ENCODE measurements at regions not wholly inside any gene's neighbourhood (a gene's known extent, or its start where the extent isn't known, plus 50 kb on each side); places are given as distances from the start of the nearest gene placed in this dataset.

DNA sequence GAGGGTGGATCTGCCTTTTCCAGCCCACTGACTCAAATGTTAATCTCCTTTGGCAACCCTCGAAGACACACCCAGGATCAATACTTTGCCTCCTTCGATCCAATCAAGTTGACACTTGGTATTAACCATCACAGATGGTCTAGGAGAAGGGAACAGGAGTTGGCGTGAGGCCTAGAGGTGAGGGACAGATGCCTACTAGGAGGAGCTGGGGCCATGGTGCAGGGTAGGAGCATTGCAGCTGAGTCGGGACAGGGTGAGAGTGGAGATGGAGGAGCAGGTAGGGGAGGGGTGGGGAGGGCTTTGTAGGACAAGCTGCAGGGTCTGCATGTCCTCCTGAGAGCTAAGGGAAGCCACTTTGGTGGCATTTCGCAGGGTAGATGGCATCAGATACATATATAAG is 140.0 kb downstream of the VAPA start:
- no peak for DNase-seq (ENCODE audit: extremely low read depth in 1 of 11, low read depth in 9 of 11, low spot score in 4 of 11)

DNA sequence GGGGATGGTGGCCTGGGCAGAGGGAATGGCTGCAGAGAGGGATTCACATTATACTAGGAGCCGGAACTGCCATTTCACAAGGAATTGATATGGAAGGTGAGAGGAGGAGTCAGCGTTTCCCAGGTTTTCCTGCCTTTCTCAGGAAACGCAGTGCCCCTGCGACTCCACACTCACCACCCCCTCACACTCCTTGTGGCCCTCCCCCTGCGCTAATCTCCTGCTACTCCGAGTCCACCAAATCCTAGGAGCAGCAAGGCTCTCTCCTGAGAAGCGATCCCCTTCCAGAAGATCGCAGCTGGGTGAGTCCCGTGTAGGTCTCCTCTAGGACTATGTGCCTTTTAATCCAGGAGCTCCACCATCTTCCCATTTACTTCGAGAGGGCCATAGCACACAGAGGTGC is 140.6 kb downstream of the VAPA start:
- no peak for DNase-seq (ENCODE audit: extremely low read depth in 1 of 11, low read depth in 9 of 11, low spot score in 4 of 11)

DNA sequence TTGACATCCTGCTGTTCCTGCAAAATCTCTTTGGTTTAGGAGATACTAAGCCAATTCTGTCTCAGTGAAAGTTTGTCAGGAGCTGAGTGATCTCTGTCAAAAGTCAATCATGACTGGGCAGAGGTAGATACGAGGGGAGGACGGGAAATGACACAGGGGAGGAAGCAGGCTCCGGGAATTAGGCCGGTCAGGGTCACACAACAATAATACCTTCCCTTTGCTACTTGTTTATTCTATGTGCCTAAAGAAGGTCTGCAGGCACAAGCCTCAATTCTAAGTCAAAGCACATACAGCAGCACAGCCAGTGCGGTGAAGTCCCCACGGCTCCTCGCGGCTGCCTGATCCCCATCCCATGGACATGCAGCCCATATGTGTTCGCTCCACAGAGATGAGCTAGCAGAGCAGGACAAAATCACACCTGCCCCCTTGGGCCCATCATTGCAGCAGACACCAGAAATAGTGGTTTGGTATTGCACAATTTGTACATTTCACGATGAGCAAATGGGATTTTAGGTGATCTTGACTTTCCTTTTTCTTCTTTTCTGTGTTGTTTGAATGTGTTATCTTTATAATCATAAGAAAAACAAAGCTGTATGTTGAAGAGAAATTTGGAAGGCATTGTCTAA is 141.4 kb downstream of the VAPA start:
- DNase-seq (ENCODE audit: extremely low read depth in 1 of 11, low read depth in 9 of 11, low spot score in 4 of 11): no peak

DNA sequence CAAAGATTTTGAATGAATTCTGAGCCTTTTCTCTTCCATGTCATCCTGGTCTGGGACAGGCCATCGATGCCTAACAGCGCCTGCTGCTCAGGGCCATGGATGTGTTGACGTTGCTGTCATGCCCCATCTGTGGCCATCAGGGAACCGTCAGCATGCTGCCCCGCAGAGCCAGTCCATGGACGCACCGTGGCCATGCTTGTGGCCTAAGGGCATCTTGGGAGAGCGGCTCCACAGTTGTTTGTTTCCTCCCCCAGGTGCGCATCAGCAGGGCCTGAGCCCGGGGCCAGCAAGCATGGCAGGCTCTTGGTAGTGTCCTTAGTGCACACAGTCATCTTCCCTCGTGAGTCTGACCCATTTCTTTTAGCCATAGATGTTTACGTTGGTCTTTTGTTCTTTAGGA is 142.7 kb downstream of the VAPA start:
- no peak for DNase-seq (ENCODE audit: extremely low read depth in 1 of 11, low read depth in 9 of 11, low spot score in 4 of 11)

DNA sequence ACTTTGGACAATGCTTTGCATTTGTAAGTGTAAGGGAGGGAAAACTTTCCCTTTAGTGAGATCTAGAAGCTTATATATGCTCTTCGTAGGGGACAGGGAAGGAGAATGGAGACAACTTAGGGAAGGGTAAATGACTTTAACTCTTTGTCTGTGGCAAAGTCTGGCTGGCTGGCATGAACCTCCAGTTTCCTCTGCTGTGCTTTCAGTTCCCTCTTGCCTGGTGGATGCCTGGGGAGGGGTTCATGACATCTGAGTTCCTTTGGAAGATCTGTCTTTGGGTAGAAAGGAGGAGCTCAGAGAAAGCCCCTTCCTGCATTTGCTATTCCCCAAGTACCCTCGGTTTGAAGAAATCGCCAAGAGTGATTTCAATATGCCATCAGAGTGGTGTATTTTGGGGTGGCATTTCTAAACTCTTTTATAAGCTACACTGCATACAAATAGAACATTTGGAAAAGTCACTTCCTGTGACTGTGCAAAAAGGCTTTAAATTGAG is 143.6 kb downstream of the VAPA start:
- no peak for DNase-seq (ENCODE audit: extremely low read depth in 1 of 11, low read depth in 9 of 11, low spot score in 4 of 11)

DNA sequence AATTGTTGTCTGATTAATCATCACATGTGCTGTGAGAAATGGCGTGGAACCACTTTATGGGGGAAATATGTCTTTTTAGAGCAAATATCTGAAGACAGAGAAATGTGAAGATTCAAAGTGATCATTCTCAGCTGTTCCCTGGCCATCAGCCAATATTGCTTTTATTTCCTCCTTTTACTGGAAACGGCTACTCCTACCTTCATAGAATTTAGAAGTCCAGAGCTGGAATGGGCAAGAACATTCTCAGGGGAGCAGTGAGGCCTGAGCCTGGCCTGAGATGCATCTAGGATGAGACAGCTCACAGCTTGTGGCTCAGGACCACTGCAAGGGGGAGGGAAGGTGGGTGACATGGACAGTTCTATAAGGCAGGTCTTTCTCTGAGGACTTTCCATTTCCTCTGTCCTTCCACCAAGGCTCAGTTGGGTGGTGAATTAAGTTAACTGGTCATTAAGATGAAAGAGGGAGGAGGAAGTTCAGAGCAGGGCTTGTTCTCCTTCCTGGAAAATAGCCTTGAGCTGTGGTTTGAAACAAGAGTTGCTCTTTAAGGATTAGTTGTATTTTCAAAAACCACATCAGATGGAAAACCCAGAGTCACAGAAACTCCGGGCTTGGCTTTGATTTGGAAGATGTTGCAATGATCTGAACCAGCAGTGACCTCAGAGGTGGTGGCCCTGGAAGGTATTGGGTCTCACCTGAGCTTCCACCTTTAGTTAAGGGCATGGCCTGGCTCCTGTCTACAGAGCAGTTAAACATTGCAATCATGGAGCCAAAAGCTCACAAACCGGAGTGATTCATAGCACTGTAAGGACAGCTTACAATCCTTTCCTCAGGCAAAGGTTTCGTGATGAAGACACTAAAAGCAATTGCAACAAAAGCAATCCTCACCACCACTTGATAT is 144.3 kb downstream of the VAPA start:
- DNase-seq (ENCODE audit: extremely low read depth in 1 of 11, low read depth in 9 of 11, low spot score in 4 of 11): no peak

DNA sequence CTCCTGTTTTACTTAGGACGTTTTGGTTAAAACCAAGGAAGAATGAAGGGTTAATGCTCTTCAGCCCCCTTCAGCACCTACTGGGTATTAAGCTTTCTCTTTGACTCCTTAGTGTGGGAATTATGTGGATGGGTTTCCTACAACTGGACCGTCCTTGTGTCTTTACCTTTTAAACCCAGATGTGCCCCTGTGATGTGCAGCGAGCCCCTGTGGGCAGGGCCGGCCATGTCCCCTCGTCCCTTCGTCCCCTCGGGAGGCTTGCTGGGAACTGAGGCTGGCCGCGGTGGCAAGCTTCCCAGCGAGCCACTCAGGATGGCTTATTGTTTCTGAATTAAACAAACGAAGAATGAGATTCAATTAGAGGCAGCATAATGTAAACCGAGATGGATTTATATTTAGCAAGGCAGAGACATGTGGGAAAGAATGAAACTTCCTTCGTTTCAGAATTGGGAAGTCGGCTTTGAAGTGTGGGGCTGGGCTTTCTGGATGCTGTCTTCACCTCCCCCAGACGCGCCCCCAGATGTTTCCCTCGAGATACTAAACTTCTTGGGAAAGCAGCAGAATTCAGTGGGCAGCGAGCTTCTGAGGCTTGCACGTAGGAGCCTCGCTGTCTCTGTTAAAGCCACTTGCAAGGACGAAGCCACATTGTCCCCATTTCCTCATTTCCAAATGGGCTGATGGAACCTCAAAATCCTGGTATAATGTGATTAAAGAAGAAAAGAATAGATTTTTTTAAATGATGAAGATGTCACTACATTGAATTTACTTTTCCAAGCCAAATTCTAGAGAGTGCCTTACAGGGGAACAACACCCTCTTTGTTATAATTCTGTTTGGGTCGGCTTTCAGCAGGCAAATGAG is 146.0 kb downstream of the VAPA start:
- peak in 1 of 11 donors; percentile 20 for DNase-seq (ENCODE audit: extremely low read depth in 1 of 11, low read depth in 9 of 11, low spot score in 4 of 11)

DNA sequence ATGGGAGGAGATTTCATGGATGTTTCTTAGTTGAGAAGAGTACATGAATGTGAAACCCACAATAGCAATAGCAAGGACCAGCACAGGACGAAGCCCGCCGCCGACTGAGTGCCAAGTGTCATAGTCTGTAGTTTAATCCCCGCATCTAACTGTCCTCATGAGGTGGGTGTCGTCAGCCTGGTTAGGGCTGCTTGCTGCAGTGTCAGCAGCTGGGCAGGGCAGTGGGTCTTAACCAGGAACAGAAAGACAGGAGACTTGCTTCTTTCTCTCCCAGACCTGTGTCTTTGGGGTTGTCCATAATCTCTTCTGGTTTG is 146.6 kb downstream of the VAPA start:
- no peak for DNase-seq (ENCODE audit: extremely low read depth in 1 of 11, low read depth in 9 of 11, low spot score in 4 of 11)

DNA sequence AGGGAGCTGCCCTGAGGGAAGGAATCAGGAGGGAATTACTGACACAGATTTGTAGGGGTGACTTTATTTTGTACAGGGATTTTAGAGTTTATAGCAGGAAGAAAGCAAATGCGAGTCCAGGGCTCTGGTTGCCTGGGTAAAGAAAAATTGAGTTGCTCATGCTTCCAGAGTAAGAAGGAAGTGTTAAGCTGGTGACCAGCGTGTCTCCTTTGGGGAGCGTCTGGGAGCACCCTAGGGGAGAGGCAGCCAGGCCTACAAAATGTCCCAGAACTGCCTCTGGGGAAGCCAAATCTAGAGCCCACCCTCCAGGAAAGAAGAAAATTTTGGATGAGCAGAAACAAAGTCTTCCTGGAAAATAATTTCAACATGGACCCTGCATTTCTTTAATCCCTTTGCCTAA is 147.0 kb downstream of the VAPA start:
- no peak for DNase-seq (ENCODE audit: extremely low read depth in 1 of 11, low read depth in 9 of 11, low spot score in 4 of 11)

DNA sequence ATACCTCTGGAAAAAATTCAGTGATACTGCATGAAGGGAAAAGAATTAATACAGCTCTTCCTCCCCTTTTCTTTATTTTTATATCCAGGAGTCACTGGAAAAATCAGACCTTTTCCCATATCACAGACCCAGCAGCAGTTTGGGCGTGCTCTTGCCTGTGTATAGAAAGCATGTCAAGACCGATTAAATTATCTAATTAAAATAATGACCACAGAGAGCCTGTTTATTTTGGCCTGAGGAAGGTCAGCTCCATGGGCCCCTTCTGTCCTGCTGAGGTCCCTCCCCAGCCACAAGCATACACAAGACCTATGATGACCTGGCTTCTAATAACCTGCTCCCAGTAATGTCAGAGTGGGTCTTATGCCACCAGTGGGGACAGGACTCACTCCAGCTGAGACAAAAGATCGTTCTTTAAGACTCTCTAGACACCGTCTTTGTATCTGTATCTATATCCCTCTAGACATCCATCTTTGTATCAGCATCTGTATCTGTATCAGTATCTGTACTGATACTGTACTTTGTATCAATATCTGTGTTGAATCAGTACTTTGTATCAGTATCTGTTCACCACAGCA is 147.8 kb downstream of the VAPA start:
- DNase-seq (ENCODE audit: extremely low read depth in 1 of 11, low read depth in 9 of 11, low spot score in 4 of 11): no peak

DNA sequence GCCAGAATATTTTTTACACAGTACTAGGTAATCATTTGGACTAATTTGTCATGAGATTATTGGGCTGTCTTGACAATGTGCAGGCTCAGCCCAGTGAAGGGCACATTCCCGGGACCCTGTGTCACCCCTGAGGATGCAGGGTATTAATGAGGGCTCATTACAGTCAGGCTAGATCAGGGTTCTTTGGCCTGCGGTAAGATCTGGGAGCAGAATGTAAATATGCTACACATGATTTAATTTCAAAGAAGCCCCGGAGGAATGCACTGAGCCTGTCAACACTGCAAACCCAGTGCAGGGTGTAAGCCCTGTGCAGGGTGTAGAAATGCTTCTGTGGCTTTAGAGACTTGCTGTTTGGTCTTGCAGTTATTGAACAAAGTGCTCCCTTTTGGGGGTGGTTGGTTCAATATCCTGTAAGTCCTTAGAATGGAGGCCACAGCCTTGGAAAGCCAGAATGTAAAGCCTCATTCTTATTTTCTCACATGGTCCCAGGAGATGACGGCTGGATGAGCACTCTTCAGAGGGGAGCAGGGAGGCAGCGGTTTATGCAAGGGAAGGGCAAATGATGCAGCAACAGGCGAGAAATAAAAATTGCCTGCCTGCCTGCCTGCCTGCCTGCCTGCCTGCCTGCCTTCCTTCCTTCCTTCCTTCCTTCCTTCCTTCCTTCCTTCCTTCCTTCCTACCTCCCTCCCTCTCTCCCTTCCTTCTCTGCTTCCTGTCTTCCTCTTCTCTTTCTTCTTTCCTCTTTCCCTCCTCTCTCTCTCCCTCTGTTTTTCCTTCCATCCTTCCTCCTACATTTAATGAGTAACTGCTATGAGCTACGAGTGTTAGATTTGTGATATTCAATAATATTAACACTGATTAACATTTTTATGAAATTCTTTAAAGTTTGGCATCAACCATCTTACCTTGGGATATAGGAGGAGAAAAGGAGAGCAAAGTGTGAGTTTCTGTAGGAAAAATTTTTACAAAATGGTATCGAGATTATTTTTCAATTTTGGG is 148.8 kb downstream of the VAPA start:
- DNase-seq (ENCODE audit: extremely low read depth in 1 of 11, low read depth in 9 of 11, low spot score in 4 of 11): peak in 1 of 11 donors; percentile 29

DNA sequence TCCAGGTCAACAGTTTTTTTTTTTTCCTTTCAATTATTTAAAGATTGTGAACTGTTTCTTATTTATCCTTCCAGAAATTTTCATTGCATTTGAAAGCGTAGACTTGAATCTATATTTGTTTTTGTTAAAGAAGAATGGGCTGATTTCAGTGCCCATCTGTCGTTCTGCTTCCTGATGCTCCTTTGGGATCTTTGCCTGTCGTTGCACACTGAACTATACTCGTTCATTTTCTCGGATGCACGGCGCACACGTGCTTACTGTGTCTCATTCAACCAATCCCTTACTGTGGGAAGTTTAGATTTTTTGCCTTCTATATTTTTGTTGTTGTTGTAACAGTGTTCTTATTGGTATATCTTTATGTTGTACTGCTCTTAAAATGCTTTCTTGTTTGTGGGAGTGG is 149.7 kb downstream of the VAPA start:
- no peak for DNase-seq (ENCODE audit: extremely low read depth in 1 of 11, low read depth in 9 of 11, low spot score in 4 of 11)

DNA sequence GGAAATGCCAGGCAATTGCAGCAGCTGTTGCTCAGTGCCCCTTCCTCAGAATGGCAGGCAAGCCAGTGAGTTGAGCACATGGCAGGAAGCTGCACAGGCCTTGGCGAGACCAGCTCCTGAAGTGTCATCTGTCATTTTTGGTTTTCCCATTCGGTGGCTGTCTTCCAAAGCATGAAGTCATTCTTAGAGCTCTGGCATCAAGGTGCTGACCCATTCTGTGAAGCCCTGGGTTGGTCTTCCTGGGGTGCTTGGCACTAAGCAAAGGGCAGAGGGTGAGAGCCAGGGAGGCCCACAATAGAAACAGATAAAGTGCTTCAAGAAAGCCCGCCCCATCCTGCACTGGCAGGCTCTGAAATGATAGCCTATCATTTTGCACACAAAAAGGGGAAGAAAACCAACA is 150.5 kb downstream of the VAPA start:
- no peak for DNase-seq (ENCODE audit: extremely low read depth in 1 of 11, low read depth in 9 of 11, low spot score in 4 of 11)

DNA sequence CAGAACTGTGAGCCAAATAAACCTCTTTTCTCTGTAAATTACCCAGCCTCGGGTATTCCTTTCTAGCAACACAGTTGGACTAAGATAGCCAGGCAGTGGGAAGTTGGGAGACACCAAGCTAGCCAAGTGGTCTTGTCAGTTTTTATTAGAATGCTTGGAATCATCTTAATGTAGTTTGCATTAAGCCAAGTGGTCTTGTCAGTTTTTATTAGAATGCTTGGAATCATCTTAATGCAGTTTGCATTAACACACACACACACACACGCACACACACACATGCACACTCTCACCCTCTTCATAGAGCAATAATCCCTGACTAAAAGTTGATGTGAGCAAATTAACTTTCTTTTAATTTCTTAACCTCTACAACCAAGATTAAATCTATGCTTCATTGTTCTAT is 151.5 kb downstream of the VAPA start:
- DNase-seq (ENCODE audit: extremely low read depth in 1 of 11, low read depth in 9 of 11, low spot score in 4 of 11): no peak

DNA sequence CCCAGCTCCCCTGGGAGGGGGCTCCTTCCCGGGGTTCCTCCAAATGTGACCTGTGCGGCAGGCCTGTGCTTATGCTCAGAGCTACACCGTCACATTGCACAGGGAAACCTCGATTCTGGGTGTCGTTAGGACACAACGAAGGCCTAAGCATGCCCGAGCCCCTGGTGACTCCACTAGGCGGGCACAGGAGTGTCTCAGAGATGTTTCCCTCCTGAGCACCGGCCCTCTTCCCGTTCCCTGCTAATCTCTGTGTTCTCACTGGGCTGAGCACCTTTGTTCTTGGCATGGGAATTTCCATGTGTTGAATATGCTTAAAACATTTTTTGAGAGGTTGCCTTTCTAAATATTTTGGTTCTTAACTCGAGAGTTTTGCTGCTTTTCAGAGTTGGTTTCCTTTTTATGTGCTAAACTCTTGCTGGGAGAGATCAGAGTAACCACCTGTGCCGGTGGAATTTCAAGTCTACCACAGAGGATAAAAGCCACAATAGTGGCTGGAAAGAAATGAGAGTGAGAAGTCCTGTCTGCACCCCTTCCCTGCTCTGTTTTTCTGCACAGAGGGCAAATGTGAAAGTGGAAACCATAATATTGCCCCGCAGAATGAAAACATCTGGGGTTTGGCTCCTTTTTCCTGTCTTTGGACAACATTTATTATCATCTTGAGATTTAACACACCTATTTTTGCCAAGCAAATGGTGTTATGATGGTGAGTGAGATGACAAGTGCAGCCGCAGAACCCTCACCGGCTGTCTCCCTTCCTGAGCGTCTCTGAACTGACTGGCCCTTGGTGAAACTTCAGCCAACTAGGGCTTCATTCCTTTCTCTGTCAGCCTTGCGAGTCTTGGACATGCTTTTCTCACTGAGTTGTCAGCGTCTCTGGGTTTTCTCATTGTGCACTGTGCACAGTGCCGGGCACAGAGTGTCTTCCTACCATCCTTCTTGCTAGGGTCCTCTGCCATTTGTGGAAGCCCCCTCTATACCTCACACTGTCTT is 154.1 kb downstream of the VAPA start:
- no peak for DNase-seq (ENCODE audit: extremely low read depth in 1 of 11, low read depth in 9 of 11, low spot score in 4 of 11)

DNA sequence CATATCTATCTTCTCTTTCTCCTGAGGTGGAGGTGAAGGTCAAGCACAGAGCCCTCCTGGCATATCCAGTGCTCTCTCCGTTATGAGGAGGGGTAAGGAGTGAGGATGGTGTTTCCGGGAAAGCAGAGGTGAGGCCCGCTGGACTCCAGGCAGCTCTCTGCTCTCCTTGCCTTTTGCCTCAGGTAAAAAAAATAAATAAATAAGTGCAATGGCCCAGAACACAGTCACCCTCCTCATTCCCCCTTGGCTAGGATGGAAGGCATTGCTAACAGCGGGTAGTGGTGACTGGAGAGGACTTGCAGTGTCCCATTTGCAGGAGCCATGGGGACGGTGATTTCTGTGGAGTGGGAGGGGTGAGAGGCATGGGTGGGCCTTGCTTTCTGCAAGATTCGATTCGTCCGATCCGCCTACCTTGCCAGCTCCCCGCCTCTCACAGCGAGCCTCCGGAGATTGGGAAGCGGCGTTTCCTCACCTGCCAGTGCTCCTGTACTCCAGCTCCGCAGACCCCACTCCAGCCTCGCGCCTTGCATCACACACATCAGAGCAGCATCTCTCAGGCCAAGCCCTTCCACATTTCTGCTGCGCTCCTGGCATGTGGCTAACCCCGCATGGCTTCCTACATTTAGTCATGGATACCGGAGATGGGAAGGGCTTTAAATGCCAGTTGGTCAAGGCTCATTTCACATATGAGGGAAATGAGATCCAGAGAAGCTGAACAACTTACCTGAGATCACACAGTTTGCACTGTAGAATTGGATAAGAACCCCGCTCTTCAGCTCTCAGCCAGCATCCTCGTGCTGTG is 155.2 kb downstream of the VAPA start:
- no peak for DNase-seq (ENCODE audit: extremely low read depth in 1 of 11, low read depth in 9 of 11, low spot score in 4 of 11)
